K562 (cell line): ENCODE measurements at regions not wholly inside any gene's neighbourhood (a gene's known extent, or its start where the extent isn't known, plus 50 kb on each side); places are given as distances from the start of the nearest gene placed in this dataset.

Experiments
- ARNT ChIP-seq, 2 experiments: fragments of 450-650 bp; IDR thresholded peaks; 2 replicates each; pipeline ENCODE4 v1.6.1; 2016; ENCODE audit warnings: mild to moderate bottlenecking in 1 of 2
- ATF7 ChIP-seq: fragments of 450-650 bp; IDR thresholded peaks from 2 replicates; pipeline ENCODE4 v1.7.1; 2014; ENCODE audit warnings: mild to moderate bottlenecking, moderate library complexity
- CAMTA2 ChIP-seq: fragments of 250-450 bp; sonication (Bioruptor Pico); conservative IDR thresholded peaks from 2 replicates; pipeline ENCODE4 v1.5.1; 2022
- CBFA2T3 ChIP-seq: fragments of 450-650 bp; IDR thresholded peaks from 2 replicates; pipeline ENCODE4 v1.6.1; 2017
- CEBPG ChIP-seq, 3 experiments: fragments of 200-800 bp in 1 of 3; sonication (Bioruptor generic) in 1 of 3; sonication (generic) in 1 of 3; formaldehyde crosslinking in 1 of 3; IDR thresholded peaks in 2 of 3; conservative IDR thresholded peaks in 1 of 3; 2 replicates each; pipeline versions ENCODE4 v1.6.1 to v1.8.0; 2016 to 2022; ENCODE audit warnings: missing compliant biosample characterization in 2 of 3, missing genetic modification characterization in 2 of 3, mild to moderate bottlenecking in 1 of 3, missing genetic modification reagents in 1 of 3
- CXXC5 ChIP-seq: fragments of 250-450 bp; sonication (Bioruptor Pico); IDR thresholded peaks from 2 replicates; pipeline ENCODE4 v1.8.0; 2022; ENCODE audit warnings: inconsistent platforms, mild to moderate bottlenecking, moderate library complexity
- DIDO1 ChIP-seq: fragments of 450-650 bp; IDR thresholded peaks from 2 replicates; pipeline ENCODE4 v1.6.1; 2016; ENCODE audit warnings: low read depth, missing biosample characterization, missing genetic modification characterization
- ETS1 ChIP-seq: conservative IDR thresholded peaks from 2 replicates; pipeline ENCODE4 v1.6.1; 2011; ENCODE audit warnings: low read depth, mild to moderate bottlenecking, low read length; ENCODE audit not compliant: control insufficient read depth
- KLF10 ChIP-seq: fragments of 250-450 bp; sonication (Bioruptor Pico); IDR thresholded peaks from 2 replicates; pipeline ENCODE4 v1.6.1; 2021; ENCODE audit warnings: matching md5 sums
- MAFK ChIP-seq: IDR thresholded peaks from 2 replicates; pipeline ENCODE4 v1.6.1; 2011; ENCODE audit warnings: low read length, improper control_type of control experiment
- MCM5 ChIP-seq: fragments of 450-650 bp; IDR thresholded peaks from 2 replicates; pipeline ENCODE4 v1.6.1; 2016; ENCODE audit warnings: low read depth
- MEF2D ChIP-seq: conservative IDR thresholded peaks from 2 replicates; pipeline ENCODE4 v1.6.1; 2016; ENCODE audit warnings: low read depth, missing genetic modification characterization, missing compliant biosample characterization
- MYC ChIP-seq, 2 experiments: fragments of 250-450 bp in 1 of 2; sonication (Bioruptor Pico) in 1 of 2; IDR thresholded peaks; 2 replicates each; pipeline versions ENCODE4 v1.5.1 to v1.6.1; 2012 to 2021; ENCODE audit warnings: low read depth in 2 of 2, borderline replicate concordance in 1 of 2, improper control_type of control experiment in 1 of 2, low read length in 1 of 2, mild to moderate bottlenecking in 1 of 2, moderate library complexity in 1 of 2
- NFRKB ChIP-seq: fragments of 450-650 bp; IDR thresholded peaks from 2 replicates; pipeline ENCODE4 v1.6.1; 2016; ENCODE audit warnings: low read depth
- SIRT6 ChIP-seq: IDR thresholded peaks from one replicate; pipeline ENCODE4 v1.6.1; 2012; ENCODE audit warnings: low read depth, mild to moderate bottlenecking, control low read depth, inconsistent platforms, low read length, moderate library complexity
- SIX5 ChIP-seq, 2 experiments: IDR thresholded peaks; 2 replicates each; pipeline ENCODE4 v1.6.1; 2011; ENCODE audit warnings: low read length in 2 of 2, borderline replicate concordance in 1 of 2, low read depth in 1 of 2, mild to moderate bottlenecking in 1 of 2, moderate library complexity in 1 of 2; ENCODE audit not compliant: insufficient read depth in 1 of 2
- TCF7 ChIP-seq: sonication (generic); IDR thresholded peaks from 2 replicates; pipeline ENCODE4 v1.6.1; 2016; ENCODE audit warnings: antibody characterized with exemption, borderline replicate concordance
- TEAD1 ChIP-seq, 2 experiments: fragments of 450-650 bp in 1 of 2; sonication (generic) in 1 of 2; formaldehyde crosslinking; IDR thresholded peaks; 2 replicates each; pipeline versions ENCODE4 v1.4.0 to v1.8.0; 2020 to 2022; ENCODE audit warnings: mild to moderate bottlenecking in 2 of 2, missing genetic modification reagents in 1 of 2
- ZNF143 ChIP-seq: sonication (generic); formaldehyde crosslinking; IDR thresholded peaks from 2 replicates; pipeline ENCODE4 v1.9.0; 2022; ENCODE audit warnings: mild to moderate bottlenecking, missing genetic modification reagents
- ZNF175 ChIP-seq: fragments of 200-800 bp; sonication (Bioruptor generic); IDR thresholded peaks from 2 replicates; pipeline ENCODE4 v1.6.1; 2016; ENCODE audit warnings: low read depth, mild to moderate bottlenecking, missing genetic modification characterization, missing compliant biosample characterization
- ZNF197 ChIP-seq: fragments of 200-800 bp; sonication (Bioruptor generic); IDR thresholded peaks from 2 replicates; pipeline ENCODE4 v1.6.1; 2016; ENCODE audit warnings: low read depth, missing genetic modification characterization, missing compliant biosample characterization
- ZNF589 ChIP-seq: fragments of 200-800 bp; sonication (Bioruptor generic); IDR thresholded peaks from 2 replicates; pipeline ENCODE4 v1.6.1; 2016; ENCODE audit warnings: low read depth, missing genetic modification characterization, missing compliant biosample characterization
- ZNF695 ChIP-seq: fragments of 450-650 bp; formaldehyde crosslinking; IDR thresholded peaks from 2 replicates; pipeline ENCODE4 v1.4.0; 2020; ENCODE audit warnings: mild to moderate bottlenecking, moderate library complexity
- ZNF766 ChIP-seq: fragments of 200-800 bp; sonication (Bioruptor generic); conservative IDR thresholded peaks from 2 replicates; pipeline ENCODE4 v1.6.1; 2016; ENCODE audit warnings: missing genetic modification characterization, missing compliant biosample characterization
- ZNF830 ChIP-seq: fragments of 250-450 bp; sonication (Bioruptor Pico); IDR thresholded peaks from 2 replicates; pipeline ENCODE4 v1.5.0; 2021; ENCODE audit warnings: mild to moderate bottlenecking
- TF ChIP-seq, protein P1 (sequence below): fragments of 450-650 bp; IDR thresholded peaks from 2 replicates; pipeline ENCODE4 v1.6.1; 2016; ENCODE audit warnings: missing biosample characterization, missing genetic modification characterization

- TF ChIP-seq MCM5 (no peak), ZNF197 (CRISPR knock-in tag) (peak; percentile 87; the same call in 1 of the 2 replicates), SIRT6 (no peak), ZNF766 (CRISPR knock-in tag) (peak; percentile 91), CEBPG (CRISPR knock-in tag; IDR thresholded peaks at IDR 0.05) (no peak), CEBPG (tag; conservative IDR thresholded peaks at IDR 0.05 in 1 of 2, IDR thresholded peaks at IDR 0.05 in 1 of 2) (peak in 1 of 2 experiments; percentile 7; a peak in 1 of 4 replicates), CBFA2T3 (peak; percentile 99), ZNF175 (CRISPR knock-in tag) (peak; percentile 81), KLF10 (CRISPR knock-in tag) (no peak), NFRKB (peak; percentile 33; the same call in 1 of the 2 replicates), TEAD1 (CRISPR knock-in tag; IDR thresholded peaks at IDR 0.05) (peak in 1 of 2 experiments; percentile 57; a peak in 1 of 4 replicates), MAFK (peak; percentile 87), MEF2D (tag) (peak; percentile 84), CXXC5 (peak; percentile 74), ZNF143 (no peak), ETS1 (no peak), CAMTA2 (CRISPR knock-in tag) (no peak), SIX5 (IDR thresholded peaks at IDR 0.05; ENCODE audit: borderline replicate concordance in 1 of 2, insufficient read depth in 1 of 2, low read depth in 1 of 2, low read length in 2 of 2) (no peak), ZNF695 (no peak), ATF7 (0 out of 2 replicates have a peak, but pooled peaks have one; percentile 23), ARNT (IDR thresholded peaks at IDR 0.05) (peak; percentile 44 to 83; a peak in 2 of 4 replicates), DIDO1 (tag) (0 out of 2 replicates have a peak, but pooled peaks have one; percentile 44), TCF7 (peak; percentile 99), MYC (IDR thresholded peaks at IDR 0.05; ENCODE audit: low read depth, low read length) (peak; percentile 21; the same call in 1 of the 2 replicates), MYC (CRISPR knock-in tag; IDR thresholded peaks at IDR 0.05; ENCODE audit: borderline replicate concordance, low read depth) (no peak), ZNF589 (CRISPR knock-in tag) (peak; percentile 81), ZNF830 (no peak)
- TF ChIP-seq, protein P1, sequence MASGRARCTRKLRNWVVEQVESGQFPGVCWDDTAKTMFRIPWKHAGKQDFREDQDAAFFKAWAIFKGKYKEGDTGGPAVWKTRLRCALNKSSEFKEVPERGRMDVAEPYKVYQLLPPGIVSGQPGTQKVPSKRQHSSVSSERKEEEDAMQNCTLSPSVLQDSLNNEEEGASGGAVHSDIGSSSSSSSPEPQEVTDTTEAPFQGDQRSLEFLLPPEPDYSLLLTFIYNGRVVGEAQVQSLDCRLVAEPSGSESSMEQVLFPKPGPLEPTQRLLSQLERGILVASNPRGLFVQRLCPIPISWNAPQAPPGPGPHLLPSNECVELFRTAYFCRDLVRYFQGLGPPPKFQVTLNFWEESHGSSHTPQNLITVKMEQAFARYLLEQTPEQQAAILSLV (tag), result no peak; the same call in 1 of the 2 replicates
These were observed 1941.0 kb upstream of the RAG2 start (continued) for GRCh38 chr11:38538866-38539680.
